ENCODE measurements at regions not wholly inside any gene's neighbourhood (a gene's known extent, or its start where the extent isn't known, plus 50 kb on each side); places are given as distances from the start of the nearest gene placed in this dataset.

- TF ChIP-seq CTCF (IDR thresholded peaks at IDR 0.05) (no peak), POLR2A (IDR thresholded peaks at IDR 0.05) (no peak)
Measured at GRCh38 chr7:48710995-48711394, 213.4 kb upstream of the CDC14C start.

Data from thyroid gland (tissue), 4 donors.